Right kidney (tissue), 1 donor: ENCODE measurements at regions not wholly inside any gene's neighbourhood (a gene's known extent, or its start where the extent isn't known, plus 50 kb on each side); places are given as distances from the start of the nearest gene placed in this dataset.

Source experiments
- DNase-seq: peaks from one replicate; pipeline ENCODE4 v3.0.0-alpha.2; 2016

DNA sequence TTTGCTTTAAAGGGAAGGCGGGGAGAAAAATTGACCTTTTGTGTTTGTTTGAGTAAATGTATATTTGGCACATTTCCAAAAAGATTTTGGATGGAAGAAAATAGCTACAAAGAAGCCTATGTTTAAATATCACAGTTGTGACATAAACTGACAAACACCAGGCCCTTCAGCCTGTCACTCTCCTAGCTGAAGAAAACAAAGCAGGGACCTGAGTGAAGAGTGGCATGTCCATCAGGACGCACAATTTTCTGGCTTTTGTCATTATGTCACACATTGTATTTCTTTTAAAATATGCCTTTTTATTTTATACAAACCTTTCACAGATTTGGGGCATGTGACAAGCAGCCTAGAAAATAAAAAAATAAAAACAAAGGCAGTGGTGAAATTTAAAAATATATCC, 241.2 kb downstream of the OGFRL1 start:
- DNase-seq = no peak

GRCh38 chr6:71531006-71531405, 242.4 kb downstream of the OGFRL1 start:
- DNase-seq = no peak

DNA sequence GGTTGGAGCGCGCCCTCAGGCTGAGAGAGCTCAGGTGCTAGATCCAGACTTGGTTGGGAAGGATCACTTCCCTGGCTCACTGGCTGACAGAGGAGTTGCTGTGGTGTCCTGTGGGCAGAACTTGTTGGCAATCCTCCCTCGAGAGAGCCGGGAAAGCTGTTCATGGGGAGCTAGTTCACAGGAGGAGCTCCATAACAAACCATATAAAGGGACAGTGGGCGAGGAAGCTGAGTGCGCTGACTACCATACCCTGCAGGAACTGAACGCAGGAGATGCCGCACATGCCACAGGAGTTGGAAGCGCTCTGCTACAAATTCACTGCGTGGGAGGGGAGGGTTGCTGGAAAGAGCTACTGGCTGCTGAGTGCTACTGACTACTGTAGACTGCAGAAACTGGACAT, 243.2 kb downstream of the OGFRL1 start:
- no peak for DNase-seq

DNA sequence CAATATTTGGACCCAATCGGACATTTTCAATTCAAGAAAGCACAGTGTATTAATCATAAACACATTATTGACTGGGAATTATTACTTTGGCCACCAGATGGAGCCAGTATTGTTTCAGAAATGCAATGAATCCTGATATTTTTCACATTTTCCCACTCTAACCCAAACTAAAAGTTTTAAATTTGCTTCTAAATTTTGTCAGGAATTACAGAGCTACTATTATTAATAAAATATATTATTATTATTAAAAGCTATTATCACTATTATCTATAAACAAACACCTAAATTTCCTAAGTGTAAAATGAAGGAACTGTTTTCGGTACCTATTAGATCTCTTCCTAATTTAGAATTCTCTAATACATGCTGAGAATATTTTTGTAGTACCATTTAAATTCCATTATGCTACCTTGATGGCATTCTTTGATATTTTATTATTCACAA, 245.3 kb downstream of the OGFRL1 start:
- no peak for DNase-seq

- no peak for DNase-seq
Measured at GRCh38 chr6:71534921-71535320, 246.3 kb downstream of the OGFRL1 start.

GRCh38 chr6:71537717-71538116, 249.1 kb downstream of the OGFRL1 start:
- no peak for DNase-seq

DNA sequence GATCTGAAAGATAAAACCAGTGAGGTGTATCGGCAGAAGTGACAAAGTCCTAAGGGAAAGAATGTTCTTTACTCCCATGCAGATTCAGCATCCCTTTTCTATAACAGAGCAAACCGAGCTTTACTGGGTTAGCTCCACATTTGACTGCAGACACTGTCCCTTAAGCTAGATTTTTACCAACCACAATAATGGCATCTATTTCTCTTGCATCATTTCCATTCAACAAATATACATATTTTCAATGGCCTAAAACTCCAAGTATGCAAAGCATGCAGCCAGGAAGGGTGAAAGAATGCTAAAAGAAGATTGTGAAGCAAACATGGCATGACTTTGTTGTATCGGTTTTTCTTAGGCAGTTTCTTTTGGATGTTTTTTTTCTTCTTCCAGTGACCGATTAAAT, 255.4 kb downstream of the OGFRL1 start:
- no peak for DNase-seq

GRCh38 chr6:71544906-71545305, 256.3 kb downstream of the OGFRL1 start:
- DNase-seq = no peak

DNA sequence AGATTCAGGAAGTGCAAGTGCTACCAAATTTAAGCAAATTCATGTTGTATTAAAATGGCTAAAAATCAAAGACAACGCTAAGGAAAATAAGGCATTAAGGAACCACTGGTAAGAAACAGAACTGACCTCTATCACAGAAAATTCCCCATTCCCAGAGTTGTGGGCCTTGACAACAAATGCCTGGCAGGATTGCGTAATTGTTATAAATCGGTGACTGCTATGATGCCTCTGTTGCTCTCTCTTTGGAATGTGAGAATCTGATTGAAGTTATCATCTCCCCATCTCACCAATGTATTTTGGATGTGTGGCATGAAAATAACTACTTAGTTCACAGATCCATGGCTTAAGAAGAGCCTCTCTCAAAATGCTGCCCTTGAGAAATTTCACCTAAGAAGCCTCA, 257.3 kb downstream of the OGFRL1 start:
- no peak for DNase-seq

GRCh38 chr6:71551798-71552197, 263.2 kb downstream of the OGFRL1 start:
- DNase-seq = no peak

GRCh38 chr6:71556141-71556540, 267.5 kb downstream of the OGFRL1 start:
- DNase-seq = no peak

- DNase-seq = no peak
Measured at GRCh38 chr6:71558974-71559373, 270.4 kb downstream of the OGFRL1 start.

GRCh38 chr6:71567562-71567961, 279.0 kb downstream of the OGFRL1 start:
- no peak for DNase-seq

- DNase-seq = no peak
Measured at GRCh38 chr6:71577766-71578165, 289.2 kb downstream of the OGFRL1 start.

DNA sequence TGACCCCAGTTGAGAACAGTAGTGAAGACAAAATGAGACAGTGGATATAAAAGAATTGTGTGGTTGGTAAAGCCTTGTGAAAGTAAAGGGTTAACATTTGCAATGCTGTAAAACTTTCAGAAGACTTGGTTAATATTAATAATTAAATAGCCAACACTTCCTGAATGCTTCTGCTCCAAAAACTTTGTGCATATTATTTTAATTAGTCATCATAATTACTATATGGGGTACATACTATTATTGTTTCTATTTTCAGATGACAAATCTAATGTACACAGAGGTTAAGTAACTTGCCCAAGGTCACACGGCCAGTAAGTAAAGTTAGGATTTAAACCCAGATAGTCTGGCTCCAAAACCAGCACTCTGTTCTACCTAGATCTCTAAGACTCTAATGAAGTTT, 291.3 kb downstream of the OGFRL1 start:
- no peak for DNase-seq

GRCh38 chr6:71582820-71583219, 294.2 kb downstream of the OGFRL1 start:
- DNase-seq = no peak

- no peak for DNase-seq
Measured at GRCh38 chr6:71584712-71585436, 296.3 kb downstream of the OGFRL1 start.

DNA sequence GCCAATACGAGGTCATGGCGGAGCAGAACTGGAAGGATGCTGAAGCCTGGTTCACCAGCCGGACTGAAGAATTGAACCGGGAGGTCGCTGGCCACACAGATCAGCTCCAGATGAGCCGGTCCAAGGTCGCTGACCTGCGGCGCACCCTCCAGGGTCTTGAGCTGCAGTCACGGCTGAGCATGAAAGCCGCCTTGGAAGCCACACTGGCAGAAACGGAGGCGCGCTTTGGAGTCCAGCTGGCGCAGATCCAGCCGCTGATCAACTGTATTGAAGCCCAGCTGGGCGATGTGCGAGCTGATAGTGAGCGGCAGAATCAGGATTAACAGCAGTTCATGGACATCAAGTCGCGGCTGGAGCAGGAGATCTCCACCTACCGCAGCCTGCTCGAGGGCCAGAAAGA, 296.9 kb downstream of the OGFRL1 start:
- DNase-seq = no peak

- DNase-seq = peak; percentile 7
Measured at GRCh38 chr6:71588490-71588889, 297.9 kb upstream of the RIMS1 start.

GRCh38 chr6:71589254-71589653, 297.1 kb upstream of the RIMS1 start:
- DNase-seq = no peak

- DNase-seq = no peak
Measured at GRCh38 chr6:71592643-71593042, 293.7 kb upstream of the RIMS1 start.

DNA sequence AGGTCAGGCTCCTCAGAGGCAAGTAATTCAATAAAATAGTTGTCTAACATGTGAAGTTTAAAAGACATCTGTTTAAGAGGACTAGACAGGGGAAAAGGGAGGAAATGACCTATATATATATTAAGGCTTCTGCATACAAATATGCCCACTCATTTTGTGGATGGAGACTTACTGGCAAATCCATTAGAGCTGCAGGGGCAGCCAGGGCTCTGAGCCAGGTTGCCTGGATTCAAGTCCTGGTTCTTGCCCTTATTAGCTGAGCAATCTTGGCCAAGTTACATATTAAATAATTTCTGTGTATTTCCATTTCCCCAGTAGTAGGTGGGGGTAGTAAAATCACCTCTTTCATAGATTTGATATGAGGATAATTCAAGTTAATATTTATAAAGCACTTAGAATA, 287.0 kb upstream of the RIMS1 start:
- no peak for DNase-seq

- DNase-seq = no peak
Measured at GRCh38 chr6:71602385-71603007, 283.9 kb upstream of the RIMS1 start.

DNA sequence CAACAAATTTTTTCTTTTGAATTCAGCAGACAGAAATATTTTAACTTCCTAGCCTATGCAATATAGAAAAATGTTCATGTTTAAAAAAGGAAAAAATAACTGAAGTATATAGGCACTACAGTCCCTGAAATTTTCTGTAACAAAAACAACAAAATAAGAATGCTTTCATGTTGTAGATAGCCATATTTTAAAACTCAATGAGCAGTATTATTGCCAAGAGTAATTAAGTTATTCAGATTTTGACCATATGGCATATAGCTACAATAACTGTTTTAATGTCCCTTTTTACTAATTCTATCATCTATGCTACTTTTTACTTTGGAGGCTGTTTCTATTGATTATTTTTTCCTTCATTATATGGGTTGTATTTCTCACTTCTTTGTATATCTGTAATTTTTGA, 283.3 kb upstream of the RIMS1 start:
- DNase-seq = no peak
